Smooth muscle cell (in vitro differentiated cells): ENCODE measurements at regions not wholly inside any gene's neighbourhood (a gene's known extent, or its start where the extent isn't known, plus 50 kb on each side); places are given as distances from the start of the nearest gene placed in this dataset.

Source experiments
- DNase-seq: peaks from one replicate; lab custom pipeline; 2025; ENCODE audit not compliant: unreplicated experiment; lab: John Stamatoyannopoulos, UW
- H2AFZ ChIP-seq: fragments of 200-600 bp; sonication (generic); 2 replicates; pipeline ENCODE4 v1.6.0; 2016; ENCODE audit warnings: antibody characterized with exemption, low read depth, mild to moderate bottlenecking
- H3F3A ChIP-seq: fragments of 200-600 bp; sonication (generic); 2 replicates; pipeline ENCODE4 v1.6.0; 2017; ENCODE audit warnings: antibody characterized with exemption, low read depth
- H3K27ac ChIP-seq: fragments of 200-600 bp; sonication (generic); 2 replicates; pipeline ENCODE4 v1.5.1; 2016; ENCODE audit warnings: low read depth, mild to moderate bottlenecking
- H3K27me3 ChIP-seq: fragments of 200-600 bp; sonication (generic); 2 replicates; pipeline ENCODE4 v1.6.1; 2016; ENCODE audit warnings: low read depth, mild to moderate bottlenecking
- H3K36me3 ChIP-seq: fragments of 200-600 bp; sonication (generic); 2 replicates; pipeline ENCODE4 v1.5.1; 2016; ENCODE audit warnings: low read depth
- H3K4me1 ChIP-seq: fragments of 200-600 bp; sonication (generic); 2 replicates; pipeline ENCODE4 v1.5.1; 2016; ENCODE audit warnings: low read depth
- H3K4me2 ChIP-seq: fragments of 200-600 bp; sonication (generic); 2 replicates; pipeline ENCODE4 v1.6.0; 2016; ENCODE audit warnings: mild to moderate bottlenecking
- H3K4me3 ChIP-seq: fragments of 200-600 bp; sonication (generic); 2 replicates; pipeline ENCODE4 v1.5.1; 2016; ENCODE audit warnings: mild to moderate bottlenecking
- H3K79me2 ChIP-seq: fragments of 200-600 bp; sonication (generic); 2 replicates; pipeline ENCODE4 v1.6.0; 2016; ENCODE audit warnings: low read depth, mild to moderate bottlenecking
- H3K9ac ChIP-seq: fragments of 200-600 bp; sonication (generic); 2 replicates; pipeline ENCODE4 v1.6.0; 2016; ENCODE audit warnings: low read depth
- H3K9me3 ChIP-seq: fragments of 200-600 bp; sonication (generic); replicated peaks from 2 replicates; pipeline ENCODE4 v1.5.1; 2016; ENCODE audit warnings: low read depth
- H4K20me1 ChIP-seq: fragments of 200-600 bp; sonication (generic); 2 replicates; pipeline ENCODE4 v1.6.0; 2016; ENCODE audit warnings: low read depth
- WGBS: methylation state at CpG from one replicate; pipeline ENCODE4 v1.1.7; 2016; ENCODE audit warnings: low lambda C conversion rate; 5-methylcytosine and 5-hydroxymethylcytosine counted together
- TF ChIP-seq, protein P1 (sequence below): fragments of 200-600 bp; sonication (generic); IDR thresholded peaks from 2 replicates; pipeline ENCODE4 v1.5.1; 2017; ENCODE audit warnings: borderline replicate concordance, mild to moderate bottlenecking, antibody characterized with exemption; ENCODE audit not compliant: insufficient read depth, poor library complexity, severe bottlenecking

DNA sequence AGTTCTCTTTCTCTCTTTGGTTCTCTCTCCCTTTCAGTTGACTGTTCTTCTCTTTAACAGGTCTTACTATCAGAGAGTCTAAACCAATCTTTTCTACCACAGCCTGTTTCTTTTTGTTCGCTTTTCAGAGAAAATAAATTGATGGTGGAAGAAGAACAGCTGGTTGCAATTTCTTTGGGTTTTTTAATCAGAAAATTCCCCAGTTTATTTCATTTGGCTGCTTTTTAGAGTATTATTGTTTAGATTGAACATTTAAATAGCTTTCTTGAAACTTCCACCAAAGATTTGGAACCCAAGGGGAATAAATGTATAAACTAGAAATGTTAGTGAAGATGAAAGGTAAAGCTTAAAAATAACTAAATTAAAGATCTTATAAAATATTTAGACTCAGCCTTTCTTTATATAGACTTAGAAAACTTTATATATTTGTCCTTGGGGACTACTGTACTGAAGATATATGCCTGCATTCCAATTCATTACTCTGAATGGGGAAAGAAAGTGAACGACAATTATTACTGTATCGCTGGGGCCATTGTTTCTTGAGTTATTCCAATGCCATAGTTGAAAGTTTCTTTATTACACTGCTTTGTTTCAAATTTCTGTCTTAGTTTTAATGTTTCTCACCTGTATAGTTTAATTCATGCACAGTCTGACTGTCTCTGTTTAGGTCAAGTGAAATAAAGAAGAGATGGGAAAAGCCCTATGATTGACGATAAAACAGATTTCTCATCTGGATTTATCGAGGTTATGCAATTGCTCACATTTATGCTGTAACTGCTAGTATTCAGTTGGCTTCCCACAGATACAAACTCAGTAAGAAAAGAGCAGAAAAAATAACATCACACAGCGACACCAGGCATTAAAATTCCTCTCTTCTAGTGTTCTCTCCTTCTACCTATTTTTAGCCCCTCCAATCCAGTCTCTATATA is 169.4 kb upstream of the CSNK1A1L start:
- 90% methylated on average over 6 of the region's 6 CpGs for WGBS

DNA sequence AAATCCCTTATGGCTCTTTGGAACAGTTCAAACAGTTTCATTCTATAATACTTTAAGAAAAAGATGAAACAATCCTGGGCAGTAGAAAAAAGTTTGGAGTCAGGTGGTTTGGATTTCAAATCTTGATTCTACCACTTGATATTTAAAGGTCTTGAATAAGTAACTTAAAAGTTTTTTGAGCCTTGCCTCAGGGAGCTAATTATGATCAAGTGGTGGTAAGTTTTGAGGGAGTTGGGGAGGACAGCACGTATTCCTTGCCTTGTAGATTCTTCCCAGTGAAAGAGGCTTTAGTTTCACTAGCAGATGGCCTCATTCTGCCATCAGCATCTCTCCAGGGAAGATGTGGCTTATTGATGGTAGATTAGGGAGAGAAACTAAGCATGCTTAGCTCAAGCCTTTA is 168.4 kb upstream of the CSNK1A1L start:
- DNase-seq, result no peak
- no peak overlapping the region for H3K9ac ChIP-seq
- H3K36me3 ChIP-seq, result no peaks in the 10 kb centered on the region
- no peaks in the 10 kb centered on the region for H3K27me3 ChIP-seq
- no peak overlapping the region for H3K27ac ChIP-seq
- H3K79me2 ChIP-seq, result no peaks in the 10 kb centered on the region
- H2AFZ ChIP-seq, result no peak overlapping the region
- no peaks in the 10 kb centered on the region for H3K9me3 ChIP-seq
- H3F3A ChIP-seq, result no peaks in the 10 kb centered on the region
- TF ChIP-seq, protein P1, sequence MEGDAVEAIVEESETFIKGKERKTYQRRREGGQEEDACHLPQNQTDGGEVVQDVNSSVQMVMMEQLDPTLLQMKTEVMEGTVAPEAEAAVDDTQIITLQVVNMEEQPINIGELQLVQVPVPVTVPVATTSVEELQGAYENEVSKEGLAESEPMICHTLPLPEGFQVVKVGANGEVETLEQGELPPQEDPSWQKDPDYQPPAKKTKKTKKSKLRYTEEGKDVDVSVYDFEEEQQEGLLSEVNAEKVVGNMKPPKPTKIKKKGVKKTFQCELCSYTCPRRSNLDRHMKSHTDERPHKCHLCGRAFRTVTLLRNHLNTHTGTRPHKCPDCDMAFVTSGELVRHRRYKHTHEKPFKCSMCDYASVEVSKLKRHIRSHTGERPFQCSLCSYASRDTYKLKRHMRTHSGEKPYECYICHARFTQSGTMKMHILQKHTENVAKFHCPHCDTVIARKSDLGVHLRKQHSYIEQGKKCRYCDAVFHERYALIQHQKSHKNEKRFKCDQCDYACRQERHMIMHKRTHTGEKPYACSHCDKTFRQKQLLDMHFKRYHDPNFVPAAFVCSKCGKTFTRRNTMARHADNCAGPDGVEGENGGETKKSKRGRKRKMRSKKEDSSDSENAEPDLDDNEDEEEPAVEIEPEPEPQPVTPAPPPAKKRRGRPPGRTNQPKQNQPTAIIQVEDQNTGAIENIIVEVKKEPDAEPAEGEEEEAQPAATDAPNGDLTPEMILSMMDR, result no peak
- no peaks in the 10 kb centered on the region for H4K20me1 ChIP-seq
- no peak overlapping the region for H3K4me3 ChIP-seq
- WGBS, result 64% methylated on average over 1 of the region's 1 CpG
- no peaks in the 10 kb centered on the region for H3K4me1 ChIP-seq
- no peak overlapping the region for H3K4me2 ChIP-seq

More for the DNA sequence above, 169.4 kb upstream of the CSNK1A1L start:
- Histone ChIP-seq H3K4me3 (no peak overlapping the region), H2AFZ (no peak overlapping the region), H3K4me2 (no peak overlapping the region), H3K79me2 (no peaks in the 10 kb centered on the region), H3F3A (no peaks in the 10 kb centered on the region), H3K27ac (no peak overlapping the region), H3K4me1 (no peaks in the 10 kb centered on the region), H3K9me3 (no peaks in the 10 kb centered on the region), H3K36me3 (no peaks in the 10 kb centered on the region), H3K9ac (no peak overlapping the region), H4K20me1 (no peaks in the 10 kb centered on the region), H3K27me3 (no peaks in the 10 kb centered on the region)
- no peak for DNase-seq
- TF ChIP-seq, protein P1, result no peak

DNA sequence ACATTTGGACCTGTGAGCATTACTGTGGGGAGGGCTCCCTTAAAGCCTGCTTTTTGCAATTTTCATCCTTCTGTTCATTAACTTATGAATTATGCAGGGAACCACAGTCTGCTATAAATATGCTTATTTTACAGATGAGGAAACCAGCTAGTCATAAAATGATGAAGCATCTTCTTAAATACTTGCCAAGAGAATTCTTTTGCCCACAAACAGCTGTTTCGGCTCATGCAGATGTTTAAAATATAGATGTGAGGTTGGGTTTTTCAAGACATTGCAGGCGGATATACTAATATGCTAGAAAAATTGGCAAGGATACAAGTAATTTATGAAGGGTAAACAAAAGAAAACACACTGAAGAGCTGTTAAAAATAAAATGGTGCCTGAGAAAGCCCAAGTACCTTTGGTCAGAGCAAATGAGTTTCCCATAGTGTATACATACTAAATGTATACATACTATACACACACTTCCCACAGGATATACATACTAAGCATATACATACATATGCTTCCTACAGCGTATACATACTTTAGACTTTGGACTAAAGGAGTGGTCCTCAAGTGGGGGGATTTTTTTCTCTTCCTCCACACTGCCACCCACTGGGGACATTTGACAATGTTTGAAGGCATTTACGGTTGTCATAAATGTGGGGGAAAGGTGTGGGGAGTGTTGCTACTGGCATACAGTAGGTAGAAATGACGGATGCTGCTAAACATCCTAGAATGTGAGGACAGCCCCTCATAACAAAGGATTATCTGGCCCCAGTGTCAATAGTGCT is 164.9 kb upstream of the CSNK1A1L start:
- TF ChIP-seq, protein P1, result no peak
- no peaks in the 10 kb centered on the region for H3K4me1 ChIP-seq
- H3K27me3 ChIP-seq, result no peaks in the 10 kb centered on the region
- DNase-seq, result no peak
- no peaks in the 10 kb centered on the region for H3K79me2 ChIP-seq
- no peaks in the 10 kb centered on the region for H3K9me3 ChIP-seq
- no peaks in the 10 kb centered on the region for H4K20me1 ChIP-seq
- no peak overlapping the region for H3K9ac ChIP-seq
- no peaks in the 10 kb centered on the region for H3F3A ChIP-seq
- H3K27ac ChIP-seq, result no peak overlapping the region
- H3K4me2 ChIP-seq, result no peak overlapping the region
- 93% methylated on average over 5 of the region's 5 CpGs for WGBS
- no peak overlapping the region for H3K4me3 ChIP-seq
- H3K36me3 ChIP-seq, result no peaks in the 10 kb centered on the region
- no peak overlapping the region for H2AFZ ChIP-seq
